Endometrial microvascular endothelial cells (primary cell): ENCODE measurements at regions not wholly inside any gene's neighbourhood (a gene's known extent, or its start where the extent isn't known, plus 50 kb on each side); places are given as distances from the start of the nearest gene placed in this dataset.

Experiments
- in situ Hi-C: cut with HindIII; loops from 2 replicates; pipeline ENCODE4 v1.10.0; 2017; ENCODE audit warnings: low sequenced_read_pairs, low pct_unique_long_range_greater_than_20kb; ENCODE audit errors: inconsistent ontology term

GRCh38 chr2:220106065-220106464 is 478.6 kb downstream of the SLC4A3 start:
- in situ Hi-C loops: no loop called here

GRCh38 chr2:220107380-220107791 is 480.0 kb downstream of the SLC4A3 start:
- in situ Hi-C loops: no loop called here

GRCh38 chr2:220114443-220114842 is 487.0 kb downstream of the SLC4A3 start:
- in situ Hi-C loops: no loop called here

DNA sequence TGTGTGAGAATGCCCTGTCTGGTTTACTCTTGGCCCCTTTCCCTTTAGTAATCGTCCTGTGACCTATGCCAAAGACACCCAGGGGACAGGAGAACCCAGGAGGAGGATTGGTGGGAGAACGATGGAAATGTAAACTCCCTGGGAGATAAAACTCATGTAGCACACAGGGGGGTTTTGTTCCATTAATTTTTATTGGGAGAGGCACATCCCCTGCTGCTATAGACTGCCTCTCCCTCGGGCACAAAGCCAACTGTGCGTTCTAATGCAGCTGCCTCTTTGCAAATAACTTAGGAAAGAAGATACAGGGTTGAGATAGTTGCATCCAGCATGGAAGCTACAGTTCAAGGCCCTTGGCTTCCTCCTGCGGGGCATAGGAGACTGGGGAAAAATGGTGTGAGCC is 489.6 kb downstream of the SLC4A3 start:
- in situ Hi-C loops: no loop called here

DNA sequence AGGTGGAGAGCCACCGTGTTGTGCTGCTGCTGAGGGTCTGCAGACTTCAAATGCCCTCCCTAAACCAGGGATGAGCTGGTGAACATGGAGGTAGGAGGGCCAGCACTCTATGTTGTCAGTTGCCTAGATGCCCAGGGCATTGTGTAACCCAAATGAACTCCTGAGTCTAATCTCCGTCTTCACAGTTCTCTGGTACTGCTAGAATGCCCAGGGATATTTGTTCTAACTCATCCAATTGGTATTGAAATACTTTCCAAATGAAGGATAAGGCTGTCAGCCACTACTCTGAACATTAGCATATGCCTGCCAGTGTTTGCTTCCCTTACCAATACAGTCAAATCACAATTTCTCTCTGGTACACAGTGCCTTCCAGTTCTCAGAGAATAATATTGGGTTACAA is 492.6 kb downstream of the SLC4A3 start:
- in situ Hi-C loops: no loop called here

DNA sequence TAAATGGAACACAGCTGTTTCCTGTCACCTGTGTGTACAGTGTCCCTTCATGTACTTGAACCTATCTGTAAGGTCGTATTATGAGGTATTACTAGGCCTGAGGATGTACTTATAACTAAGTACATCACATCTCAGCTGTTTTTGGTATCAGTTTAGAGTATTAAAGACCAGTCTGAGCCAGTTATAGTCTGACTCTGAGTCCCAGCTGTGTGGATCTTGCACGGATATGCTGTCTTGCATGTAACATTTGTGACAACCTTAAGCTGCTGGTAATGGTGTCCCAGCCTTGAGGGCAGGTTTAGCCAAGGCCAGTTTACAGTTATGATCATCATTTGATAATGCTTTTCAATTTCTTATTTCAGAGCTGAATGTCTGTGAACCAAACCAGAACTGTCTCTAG is 496.3 kb downstream of the SLC4A3 start:
- in situ Hi-C loops: no loop called here

DNA sequence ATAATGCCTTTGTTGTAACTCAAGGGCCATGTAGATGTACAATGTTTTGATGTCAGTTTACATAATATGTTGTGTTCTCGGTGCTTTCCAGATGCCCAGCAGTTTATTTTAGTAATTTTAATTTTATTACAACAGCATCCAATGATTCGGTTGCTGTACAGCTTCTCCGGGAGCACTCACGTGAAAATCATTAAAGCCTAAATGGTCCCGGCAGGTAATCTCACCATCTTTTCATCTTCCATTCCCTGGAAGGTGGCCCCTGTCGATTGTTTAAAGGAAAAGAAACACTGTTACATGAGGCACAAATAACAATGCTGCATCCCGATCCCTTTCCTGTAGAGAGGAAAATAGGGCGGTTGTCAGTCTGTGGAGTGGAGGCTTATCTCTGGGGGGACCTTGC is 498.1 kb downstream of the SLC4A3 start:
- in situ Hi-C loops: no loop called here

GRCh38 chr2:220127311-220127710 is 499.9 kb downstream of the SLC4A3 start:
- in situ Hi-C loops: no loop called here

- in situ Hi-C loops: no loop called here
Observed at GRCh38 chr2:220127876-220128275, 500.4 kb downstream of the SLC4A3 start.

- in situ Hi-C loops: no loop called here
Observed at GRCh38 chr2:220129391-220129790, 502.0 kb downstream of the SLC4A3 start.

GRCh38 chr2:220134756-220135534 is 507.5 kb downstream of the SLC4A3 start:
- in situ Hi-C loops: no loop called here

DNA sequence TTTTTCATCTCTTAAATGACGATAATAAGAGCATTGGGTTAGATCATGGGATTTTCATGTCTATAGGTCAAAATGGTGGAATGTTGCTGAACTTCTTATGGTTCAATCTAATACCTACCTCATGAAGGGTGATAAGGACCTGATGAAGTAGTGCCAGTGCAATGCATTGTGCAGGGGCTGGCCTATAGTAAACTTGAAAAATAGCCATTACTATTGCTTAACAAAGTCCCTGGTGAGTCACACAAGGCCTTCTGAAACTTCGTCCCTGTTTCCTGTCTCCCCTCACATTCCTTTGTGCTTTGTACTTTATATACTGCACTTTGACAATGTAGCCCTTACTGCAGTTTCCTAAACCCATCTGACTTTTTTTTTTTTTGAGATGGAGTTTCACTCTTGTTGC is 515.9 kb downstream of the SLC4A3 start:
- in situ Hi-C loops: no loop called here

- in situ Hi-C loops: no loop called here
Observed at GRCh38 chr2:220144411-220144810, 517.0 kb downstream of the SLC4A3 start.

- in situ Hi-C loops: no loop called here
Observed at GRCh38 chr2:220147161-220148038, 520.0 kb downstream of the SLC4A3 start.

GRCh38 chr2:220148471-220149248 is 521.2 kb downstream of the SLC4A3 start:
- in situ Hi-C loops: no loop called here

DNA sequence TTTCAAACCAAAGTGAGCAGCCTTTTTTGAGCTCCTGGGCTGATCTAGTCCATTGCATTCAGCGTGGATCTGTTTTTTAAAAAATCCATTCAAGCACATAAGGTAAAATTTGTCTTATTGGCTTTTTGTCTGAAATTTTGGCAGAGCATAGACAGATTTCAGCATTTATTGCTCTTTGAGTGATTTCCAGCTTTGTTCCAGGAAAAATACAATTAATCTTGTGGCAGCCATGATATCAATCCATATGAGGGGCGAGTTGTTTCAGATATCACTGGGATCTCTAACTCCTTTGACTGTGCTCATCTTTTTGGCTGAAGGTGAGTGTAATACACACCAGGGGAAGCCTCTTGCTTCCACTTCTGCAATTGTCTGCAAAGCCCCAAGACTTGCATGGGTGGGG is 523.9 kb downstream of the SLC4A3 start:
- in situ Hi-C loops: no loop called here

DNA sequence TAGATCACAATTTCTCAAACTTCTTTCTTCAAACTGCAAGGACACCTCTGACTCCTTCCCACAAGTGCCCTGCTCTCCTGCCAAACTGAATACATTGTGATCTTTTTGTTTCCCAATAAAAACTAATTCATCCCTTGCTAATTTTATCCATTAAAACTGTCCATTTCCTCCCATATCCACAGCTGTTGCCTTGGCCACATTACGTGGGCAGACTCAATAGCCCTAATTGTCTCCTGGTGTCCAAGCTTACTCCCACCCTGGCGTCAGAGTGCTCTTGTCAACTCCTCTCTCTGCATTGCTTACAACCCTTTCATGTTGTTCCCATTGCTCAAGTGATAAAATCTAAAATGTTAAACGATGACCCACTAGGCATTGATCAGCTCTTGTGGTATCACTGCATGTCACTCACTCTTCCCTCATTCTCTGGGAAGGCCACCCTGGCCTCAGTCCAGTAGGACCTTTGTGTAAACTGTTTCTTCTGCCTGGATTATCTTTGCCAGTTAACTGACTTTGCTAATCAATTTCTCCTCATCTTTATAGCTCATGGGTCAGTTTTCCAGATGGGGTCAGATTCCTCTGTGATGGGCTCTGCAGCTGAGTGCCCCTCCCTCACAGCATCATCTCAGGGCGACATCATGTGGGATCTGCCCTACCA is 525.0 kb downstream of the SLC4A3 start:
- in situ Hi-C loops: no loop called here

- in situ Hi-C loops: no loop called here
Observed at GRCh38 chr2:220153118-220153517, 525.7 kb downstream of the SLC4A3 start.

DNA sequence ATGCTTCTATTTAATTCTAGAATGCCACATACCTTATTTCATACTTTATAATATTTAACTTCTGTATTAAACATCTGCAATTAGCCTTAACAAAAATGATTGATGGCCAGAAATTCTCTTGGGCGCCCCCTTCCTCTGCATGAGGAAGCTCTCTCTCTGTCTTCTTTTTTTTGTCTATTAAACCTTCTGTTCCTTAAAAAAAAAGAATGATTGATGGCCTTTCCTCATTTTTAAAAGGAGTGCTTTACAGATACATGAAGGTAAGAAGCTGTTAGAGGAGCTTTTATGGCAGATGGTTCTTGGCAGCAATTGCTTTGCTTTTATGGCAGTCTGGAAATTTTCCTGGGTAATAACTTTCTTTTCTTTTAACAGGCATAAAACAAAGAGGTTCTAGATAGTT is 526.9 kb downstream of the SLC4A3 start:
- in situ Hi-C loops: no loop called here
